ENCODE measurements at regions not wholly inside any gene's neighbourhood (a gene's known extent, or its start where the extent isn't known, plus 50 kb on each side); places are given as distances from the start of the nearest gene placed in this dataset.
"Not testable (repeated sequence)": the region's sequence is repeated elsewhere in the genome, so short reads cannot be mapped to it uniquely, and the experiment has no call there.

DNA sequence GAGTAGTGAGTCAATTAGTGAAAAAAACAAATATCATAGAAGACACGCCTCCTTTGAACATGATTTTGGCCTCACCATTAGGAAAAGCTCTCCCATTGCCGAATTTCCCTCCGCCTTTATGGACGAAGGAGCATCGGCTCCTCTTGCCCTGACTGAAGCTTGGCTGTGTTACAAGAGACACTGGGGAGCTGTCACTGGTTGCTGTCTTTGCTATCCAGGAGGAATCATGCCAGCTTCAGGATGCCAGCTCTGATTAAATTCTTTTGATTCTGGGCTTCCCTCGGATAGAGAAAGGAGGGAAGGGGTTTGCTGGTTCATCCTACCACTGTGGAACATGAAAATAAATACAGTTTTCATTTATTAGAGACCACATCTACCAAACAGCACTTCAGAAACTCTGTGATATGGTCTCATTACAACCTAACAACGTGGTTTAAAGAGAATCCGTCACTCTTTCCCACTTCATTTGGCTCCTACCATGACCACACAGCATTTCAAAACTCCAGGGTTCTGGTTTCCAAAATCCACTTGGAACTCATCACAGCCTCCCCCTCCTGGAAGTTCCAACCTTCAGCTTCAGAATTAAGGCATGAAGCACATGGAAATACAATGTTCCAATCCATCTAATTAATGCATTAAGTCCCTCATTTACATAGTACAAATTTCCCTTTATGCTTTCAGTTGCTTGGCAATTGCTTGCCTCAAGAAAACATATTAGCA is 446.0 kb downstream of the EFNB2 start:
- TF ChIP-seq, protein P1, sequence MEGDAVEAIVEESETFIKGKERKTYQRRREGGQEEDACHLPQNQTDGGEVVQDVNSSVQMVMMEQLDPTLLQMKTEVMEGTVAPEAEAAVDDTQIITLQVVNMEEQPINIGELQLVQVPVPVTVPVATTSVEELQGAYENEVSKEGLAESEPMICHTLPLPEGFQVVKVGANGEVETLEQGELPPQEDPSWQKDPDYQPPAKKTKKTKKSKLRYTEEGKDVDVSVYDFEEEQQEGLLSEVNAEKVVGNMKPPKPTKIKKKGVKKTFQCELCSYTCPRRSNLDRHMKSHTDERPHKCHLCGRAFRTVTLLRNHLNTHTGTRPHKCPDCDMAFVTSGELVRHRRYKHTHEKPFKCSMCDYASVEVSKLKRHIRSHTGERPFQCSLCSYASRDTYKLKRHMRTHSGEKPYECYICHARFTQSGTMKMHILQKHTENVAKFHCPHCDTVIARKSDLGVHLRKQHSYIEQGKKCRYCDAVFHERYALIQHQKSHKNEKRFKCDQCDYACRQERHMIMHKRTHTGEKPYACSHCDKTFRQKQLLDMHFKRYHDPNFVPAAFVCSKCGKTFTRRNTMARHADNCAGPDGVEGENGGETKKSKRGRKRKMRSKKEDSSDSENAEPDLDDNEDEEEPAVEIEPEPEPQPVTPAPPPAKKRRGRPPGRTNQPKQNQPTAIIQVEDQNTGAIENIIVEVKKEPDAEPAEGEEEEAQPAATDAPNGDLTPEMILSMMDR (conservative IDR thresholded peaks at IDR 0.05; ENCODE audit: low read depth, low read length), result no peak
- DNase-seq (ENCODE audit: low read depth), result no peak

DNA sequence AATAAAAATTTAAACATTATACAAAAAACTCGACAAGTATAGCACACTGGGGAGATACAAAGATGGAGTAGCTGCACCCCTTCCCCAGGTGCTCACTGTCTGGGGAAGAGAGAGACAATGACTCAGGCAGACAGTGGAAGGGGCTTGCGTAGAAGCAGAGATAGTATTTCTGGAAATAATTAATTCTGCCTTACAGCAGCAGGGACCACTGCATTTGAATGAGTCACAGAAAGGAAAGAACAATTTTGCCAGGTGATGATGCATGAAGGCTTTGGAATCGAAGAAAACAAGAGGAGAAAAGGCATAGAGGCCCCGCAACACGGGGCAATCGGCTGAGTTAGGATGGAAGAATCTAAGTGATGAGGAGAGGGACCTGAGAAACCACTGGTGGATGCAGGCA is 447.4 kb downstream of the EFNB2 start:
- TF ChIP-seq, protein P1 (conservative IDR thresholded peaks at IDR 0.05; ENCODE audit: low read depth, low read length), result no peak
- DNase-seq (ENCODE audit: low read depth), result peak; percentile 73
- no peak overlapping the region for H3K4me3 ChIP-seq (ENCODE audit: low read depth, low read length)

More for the DNA sequence above, 446.0 kb downstream of the EFNB2 start:
- H3K4me3 ChIP-seq (ENCODE audit: low read depth, low read length), result no peak overlapping the region

DNA sequence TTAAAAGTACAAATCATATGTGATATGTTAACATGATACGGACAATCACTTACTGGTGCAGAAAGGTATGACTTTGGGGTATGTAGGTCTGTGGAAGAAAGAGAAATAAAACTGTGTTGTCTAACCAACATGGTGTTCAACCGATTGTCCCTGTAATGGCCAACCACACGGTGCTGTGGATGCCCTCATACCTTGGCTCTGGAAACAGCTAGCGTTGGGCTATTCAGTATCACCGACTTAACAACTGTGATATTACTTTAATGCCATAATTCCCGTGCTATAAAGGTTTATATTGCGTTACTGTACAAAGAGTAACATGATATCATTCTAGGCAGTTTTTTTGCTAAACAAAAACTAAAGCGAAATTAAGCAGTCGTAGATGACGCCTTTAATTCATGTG is 448.3 kb downstream of the EFNB2 start:
- no peak for DNase-seq (ENCODE audit: low read depth)
- TF ChIP-seq, protein P1 (conservative IDR thresholded peaks at IDR 0.05; ENCODE audit: low read depth, low read length), result no peak
- no peak overlapping the region for H3K4me3 ChIP-seq (ENCODE audit: low read depth, low read length)

DNA sequence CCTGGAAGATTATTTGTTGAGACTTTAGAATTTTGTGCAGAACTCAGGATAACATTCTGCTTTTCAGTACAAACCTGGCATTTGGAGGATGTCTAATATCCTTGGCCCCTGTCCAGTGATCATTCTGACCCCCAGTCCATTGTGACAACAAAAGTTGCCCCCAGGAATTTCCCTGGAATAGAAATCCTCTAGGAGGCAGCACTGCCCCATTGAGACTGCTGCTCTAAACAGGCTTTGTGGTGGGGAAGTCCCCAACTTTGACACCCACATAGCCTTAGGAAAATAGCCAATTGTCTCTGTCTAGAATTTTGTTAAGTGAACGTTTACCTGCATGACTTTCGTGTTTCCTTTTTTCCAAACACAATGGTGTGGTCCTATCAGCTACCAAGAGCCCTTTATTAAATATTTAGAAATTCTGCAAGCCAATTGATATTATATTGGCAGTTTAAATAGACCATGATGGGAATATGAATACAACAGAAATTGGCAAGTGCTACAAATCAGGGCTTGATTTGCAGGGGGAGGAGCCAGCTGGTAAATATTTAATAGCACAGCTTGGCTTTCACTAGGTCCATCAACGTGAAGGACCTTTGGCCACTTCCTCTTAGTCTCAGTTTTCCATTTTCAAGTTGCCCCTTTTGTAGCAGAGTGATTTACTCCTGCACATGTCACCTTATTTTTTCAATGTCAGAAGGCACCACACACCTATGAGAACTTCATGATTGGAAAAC is 451.7 kb downstream of the EFNB2 start:
- H3K4me3 ChIP-seq (ENCODE audit: low read depth, low read length), result no peak overlapping the region
- TF ChIP-seq, protein P1 (conservative IDR thresholded peaks at IDR 0.05; ENCODE audit: low read depth, low read length), result peak; percentile 94
- DNase-seq (ENCODE audit: low read depth), result peak; percentile 41

DNA sequence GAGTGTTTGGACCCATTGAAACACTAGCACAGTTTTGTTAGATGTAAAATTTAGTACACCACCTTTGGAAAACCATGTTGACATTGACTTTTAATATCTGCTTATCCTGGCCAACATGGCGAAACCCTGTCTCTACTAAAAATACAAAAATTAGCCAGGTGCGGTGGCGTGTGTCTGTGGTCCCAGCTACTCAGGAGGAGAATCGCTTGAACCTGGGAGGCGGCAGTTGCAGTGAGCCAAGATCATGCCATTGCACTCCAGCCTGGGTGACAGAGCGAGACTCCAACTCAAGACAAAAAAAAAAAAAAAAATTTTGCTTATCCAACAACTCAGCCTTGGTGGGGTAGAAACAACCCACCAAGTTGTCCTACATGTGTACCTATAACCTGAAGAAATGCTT is 454.2 kb downstream of the EFNB2 start:
- DNase-seq (ENCODE audit: low read depth); H3K4me3 ChIP-seq (ENCODE audit: low read depth, low read length): not testable (repeated sequence)

DNA sequence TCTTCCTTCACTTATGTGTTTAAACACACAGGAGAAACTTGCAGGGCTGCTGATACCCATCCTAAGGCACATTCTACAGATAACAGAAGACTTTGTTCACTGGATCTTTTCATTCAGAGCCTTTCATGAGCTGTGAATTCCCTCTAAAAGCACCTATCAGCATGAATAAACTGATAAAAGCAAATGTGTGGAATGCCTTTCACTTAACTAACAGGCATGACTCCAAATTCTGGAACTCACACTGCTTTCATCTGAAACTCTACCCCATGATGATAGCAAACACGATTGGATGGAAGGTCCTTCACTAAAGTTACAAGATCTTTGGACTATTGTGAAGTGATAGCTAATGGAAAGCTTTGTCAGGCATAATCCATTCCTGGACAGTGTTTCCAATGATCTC is 457.3 kb downstream of the EFNB2 start:
- no peak for DNase-seq (ENCODE audit: low read depth)

DNA sequence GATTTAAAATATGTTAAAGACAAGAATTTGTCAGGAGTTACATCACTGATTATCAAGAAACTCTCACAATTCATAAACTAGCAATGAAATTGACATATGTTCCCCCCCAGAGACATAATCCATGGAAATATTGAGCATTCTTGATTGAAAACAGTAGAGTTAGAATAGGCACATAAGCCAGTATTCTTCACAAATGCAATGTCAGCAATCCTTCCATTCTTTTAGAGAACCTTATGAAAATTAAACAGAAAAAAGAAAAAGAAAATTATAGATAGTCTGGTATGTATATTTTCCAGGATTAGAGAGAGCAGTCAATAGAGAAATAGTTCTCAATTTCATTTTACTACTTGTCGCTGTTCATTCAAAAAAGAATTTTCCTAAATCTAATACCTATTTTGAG is 458.4 kb downstream of the EFNB2 start:
- TF ChIP-seq, protein P1 (conservative IDR thresholded peaks at IDR 0.05; ENCODE audit: low read depth, low read length), result no peak
- DNase-seq (ENCODE audit: low read depth), result no peak

More for the DNA sequence above, 457.3 kb downstream of the EFNB2 start:
- TF ChIP-seq, protein P1 (conservative IDR thresholded peaks at IDR 0.05; ENCODE audit: low read depth, low read length), result no peak
- no peak overlapping the region for H3K4me3 ChIP-seq (ENCODE audit: low read depth, low read length)

More for the DNA sequence above, 458.4 kb downstream of the EFNB2 start:
- no peak overlapping the region for H3K4me3 ChIP-seq (ENCODE audit: low read depth, low read length)
